Chondrocyte (in vitro differentiated cells): ENCODE measurements at regions not wholly inside any gene's neighbourhood (a gene's known extent, or its start where the extent isn't known, plus 50 kb on each side); places are given as distances from the start of the nearest gene placed in this dataset.

Experiments used
- DNase-seq: peaks from one replicate; pipeline ENCODE4 v3.0.0; 2021; ENCODE audit warnings: mixed read lengths, low spot score
- H3K27ac Mint-ChIP-seq: one replicate; pipeline ENCODE4 v1.8.0; 2021; ENCODE audit warnings: mild to moderate bottlenecking, moderate library complexity, mixed read lengths; ENCODE audit not compliant: unreplicated experiment
- H3K27me3 Mint-ChIP-seq: 2 replicates; pipeline ENCODE4 v1.8.0; 2021; ENCODE audit warnings: low read depth, mixed read lengths
- H3K36me3 Mint-ChIP-seq: 2 replicates; pipeline ENCODE4 v1.8.0; 2021; ENCODE audit warnings: low read depth, mixed read lengths
- H3K4me1 Mint-ChIP-seq: 2 replicates; pipeline ENCODE4 v1.8.0; 2021; ENCODE audit warnings: low read depth, mild to moderate bottlenecking, mixed read lengths
- H3K4me3 Mint-ChIP-seq: one replicate; pipeline ENCODE4 v1.8.0; 2021; ENCODE audit warnings: mild to moderate bottlenecking, moderate library complexity, mixed read lengths; ENCODE audit not compliant: unreplicated experiment
- H3K9me3 Mint-ChIP-seq: 2 replicates; pipeline ENCODE4 v1.8.0; 2021; ENCODE audit warnings: low read depth, mixed read lengths
- CTCF ChIP-seq: fragments of 200-600 bp; sonication (generic); IDR thresholded peaks from 2 replicates; pipeline ENCODE4 v1.5.0; 2021; ENCODE audit warnings: antibody characterized with exemption, mild to moderate bottlenecking, moderate library complexity

GRCh38 chr10:3409928-3410327 lies 237.3 kb upstream of the PITRM1 start:
- H3K4me3 Mint-ChIP-seq, result no peak overlapping the region
- H3K27me3 Mint-ChIP-seq, result peaks cover 3% of the 10 kb centered on the region
- TF ChIP-seq CTCF, result no peak
- H3K36me3 Mint-ChIP-seq, result no peaks in the 10 kb centered on the region
- H3K4me1 Mint-ChIP-seq, result peaks cover 7% of the 10 kb centered on the region
- no peak for DNase-seq
- H3K9me3 Mint-ChIP-seq, result peaks cover 5% of the 10 kb centered on the region
- no peak overlapping the region for H3K27ac Mint-ChIP-seq

GRCh38 chr10:3408603-3409365 lies 236.2 kb upstream of the PITRM1 start:
- Mint-ChIP-seq H3K27me3 (no peaks in the 10 kb centered on the region), H3K9me3 (peaks cover 5% of the 10 kb centered on the region)
- no peak for DNase-seq

GRCh38 chr10:3407208-3407607 lies 234.6 kb upstream of the PITRM1 start:
- Mint-ChIP-seq H3K4me1 (peaks cover 9% of the 10 kb centered on the region), H3K9me3 (peaks cover 5% of the 10 kb centered on the region), H3K36me3 (no peaks in the 10 kb centered on the region), H3K4me3 (no peak overlapping the region), H3K27me3 (no peaks in the 10 kb centered on the region), H3K27ac (no peak overlapping the region)
- no peak for TF ChIP-seq CTCF
- DNase-seq, result no peak

More at GRCh38 chr10:3408603-3409365, 236.2 kb upstream of the PITRM1 start:
- Mint-ChIP-seq H3K4me3 (no peak overlapping the region), H3K27ac (no peak overlapping the region), H3K4me1 (peaks cover 7% of the 10 kb centered on the region), H3K36me3 (no peaks in the 10 kb centered on the region)
- no peak for TF ChIP-seq CTCF

- Mint-ChIP-seq H3K9me3 (peaks cover 5% of the 10 kb centered on the region), H3K4me1 (peaks cover 16% of the 10 kb centered on the region), H3K27me3 (no peaks in the 10 kb centered on the region), H3K4me3 (no peak overlapping the region), H3K36me3 (no peaks in the 10 kb centered on the region), H3K27ac (no peak overlapping the region)
- no peak for TF ChIP-seq CTCF
- DNase-seq, result no peak
Measured at GRCh38 chr10:3406556-3406955, 234.0 kb upstream of the PITRM1 start.

GRCh38 chr10:3404381-3404780 lies 231.8 kb upstream of the PITRM1 start:
- H3K36me3 Mint-ChIP-seq, result no peaks in the 10 kb centered on the region
- H3K9me3 Mint-ChIP-seq, result peaks cover 4% of the 10 kb centered on the region
- H3K4me1 Mint-ChIP-seq, result peaks cover 38% of the 10 kb centered on the region
- no peak for TF ChIP-seq CTCF
- H3K4me3 Mint-ChIP-seq, result no peak overlapping the region
- H3K27ac Mint-ChIP-seq, result no peak overlapping the region
- no peak for DNase-seq
- no peaks in the 10 kb centered on the region for H3K27me3 Mint-ChIP-seq
